ENCODE measurements at regions not wholly inside any gene's neighbourhood (a gene's known extent, or its start where the extent isn't known, plus 50 kb on each side); places are given as distances from the start of the nearest gene placed in this dataset.
"Not testable (repeated sequence)": the region's sequence is repeated elsewhere in the genome, so short reads cannot be mapped to it uniquely, and the experiment has no call there.

DNA sequence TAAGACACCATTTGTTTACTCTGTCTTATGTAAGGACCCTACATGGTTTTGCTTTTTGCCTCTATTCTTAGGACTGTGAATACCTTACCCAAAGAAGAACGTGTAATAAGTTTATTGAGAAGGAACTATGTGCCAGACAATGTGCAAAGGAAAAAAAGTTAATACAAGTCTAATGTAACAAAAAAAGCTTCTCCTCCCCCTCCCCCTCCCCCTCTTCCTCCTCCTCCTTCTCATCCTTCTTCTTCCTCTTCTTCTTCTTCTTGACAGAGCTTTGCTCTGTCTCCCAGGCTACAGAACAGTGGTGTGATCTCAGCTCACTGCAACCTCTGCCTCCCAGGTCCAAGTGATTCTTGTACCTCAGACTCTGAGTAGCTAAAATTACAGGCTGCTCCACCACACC is 50.9 kb upstream of the MITF start:
- TF ChIP-seq POLR2A (IDR thresholded peaks at IDR 0.05): no peak
- no peak for TF ChIP-seq CTCF (IDR thresholded peaks at IDR 0.05)
- Histone ChIP-seq H3K27ac (no peak overlapping the region), H3K36me3 (ENCODE audit: low read depth, missing control alignments) (no peaks in the 10 kb centered on the region), H3K27me3 (no peaks in the 10 kb centered on the region), H3K9me3 (no peaks in the 10 kb centered on the region), H3K4me3 (no peak overlapping the region), H3K4me1 (peaks cover 4% of the 10 kb centered on the region)
- intact Hi-C loops (cut with DNase I; ENCODE audit: low total_unique reads): no loop called here
- no peak for DNase-seq
- whole genome bisulfite sequencing, 2 donors: 79 to 82% methylated on average over 1 of the region's 1 CpG

GRCh38 chr3:69687641-69688040 is 51.6 kb upstream of the MITF start:
- intact Hi-C loops (cut with DNase I; ENCODE audit: low total_unique reads): no loop called here
- Histone ChIP-seq H3K36me3 (ENCODE audit: low read depth, missing control alignments) (no peaks in the 10 kb centered on the region), H3K4me3 (no peak overlapping the region), H3K9me3 (no peaks in the 10 kb centered on the region), H3K4me1 (peaks cover 4% of the 10 kb centered on the region), H3K27me3 (no peaks in the 10 kb centered on the region), H3K27ac (no peak overlapping the region)
- DNase-seq: no peak
- no peak for TF ChIP-seq POLR2A (IDR thresholded peaks at IDR 0.05)
- no peak for TF ChIP-seq CTCF (IDR thresholded peaks at IDR 0.05)
- WGBS, 2 donors: 76 to 85% methylated on average over 5 of the region's 5 CpGs

GRCh38 chr3:69686056-69686455 is 53.2 kb upstream of the MITF start:
- WGBS, 2 donors: 94% methylated on average over 3 of the region's 3 CpGs
- Histone ChIP-seq H3K36me3 (ENCODE audit: low read depth, missing control alignments) (no peaks in the 10 kb centered on the region), H3K4me3 (no peak overlapping the region), H3K27ac (no peak overlapping the region), H3K27me3 (no peaks in the 10 kb centered on the region), H3K9me3 (no peaks in the 10 kb centered on the region), H3K4me1 (peaks cover 4% of the 10 kb centered on the region)
- DNase-seq: no peak
- no peak for TF ChIP-seq CTCF (IDR thresholded peaks at IDR 0.05)
- no peak for TF ChIP-seq POLR2A (IDR thresholded peaks at IDR 0.05)
- intact Hi-C loops (cut with DNase I; ENCODE audit: low total_unique reads): no loop called here

DNA sequence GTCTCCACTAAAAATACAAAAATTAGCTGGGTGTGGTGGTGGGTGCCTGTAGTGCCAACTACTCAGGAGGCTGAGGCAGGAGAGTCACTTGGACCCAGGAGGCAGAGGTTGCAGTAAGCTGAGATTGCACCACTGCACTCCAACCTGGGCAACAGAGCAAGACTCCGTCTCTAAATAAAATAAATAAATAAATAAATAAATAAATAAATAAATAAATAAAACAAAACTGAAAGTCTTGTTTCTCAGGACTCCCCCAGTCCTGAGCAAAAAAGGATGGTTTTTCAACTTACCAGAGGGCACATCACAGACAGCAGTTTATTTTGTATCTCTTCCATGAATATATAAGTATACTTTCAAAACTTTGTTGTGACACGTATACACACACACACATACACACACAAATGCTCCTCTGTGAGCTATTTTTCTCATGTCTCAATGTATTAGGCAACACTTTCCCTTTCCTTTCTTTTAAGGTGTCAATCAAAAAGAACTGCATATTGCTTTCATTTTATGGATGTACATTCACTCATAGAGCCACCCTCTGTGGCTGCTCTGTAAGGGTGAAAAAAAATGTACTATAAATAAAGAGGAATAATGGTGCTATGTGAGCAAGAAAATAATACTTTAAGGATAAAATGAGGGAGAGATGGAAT is 54.8 kb upstream of the MITF start:
- WGBS, 2 donors: 91 to 96% methylated on average over 2 of the region's 2 CpGs
- H3K27ac ChIP-seq: no peak overlapping the region

DNA sequence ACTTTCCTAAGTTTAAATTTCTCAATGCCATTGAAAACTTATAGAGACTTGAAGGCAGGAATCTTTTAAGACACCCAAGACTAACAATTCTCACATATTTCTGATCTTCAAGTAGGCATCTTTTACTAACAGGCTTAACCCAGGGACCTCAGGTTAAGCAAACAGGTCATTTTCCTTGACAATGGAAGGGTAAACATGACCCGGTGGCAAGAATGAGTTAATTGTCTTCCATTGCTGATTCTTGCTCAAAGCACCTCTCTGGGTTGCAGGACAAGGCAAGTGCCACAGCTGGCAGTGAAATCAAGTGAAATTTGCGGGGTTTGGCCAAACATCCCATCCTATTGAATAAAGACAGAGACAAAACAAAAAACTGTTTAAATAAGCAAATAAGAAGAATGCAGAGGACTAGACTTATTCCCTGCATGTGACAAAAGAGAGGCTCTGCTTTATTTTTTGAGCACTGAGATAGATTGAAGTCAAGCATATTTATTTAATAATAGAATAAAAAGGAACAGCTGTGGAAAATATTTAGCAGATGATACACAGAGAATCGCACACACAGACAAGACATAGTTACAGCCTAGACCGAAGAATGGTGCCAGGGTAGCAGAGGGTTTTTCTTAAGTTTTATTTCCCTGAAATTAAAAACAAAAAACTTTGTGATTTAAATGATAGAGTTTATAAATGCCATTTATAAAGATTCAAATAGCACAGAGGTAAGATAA is 56.0 kb upstream of the MITF start:
- H3K4me3 ChIP-seq: no peak overlapping the region
- no peaks in the 10 kb centered on the region for H3K27me3 ChIP-seq
- H3K4me1 ChIP-seq: peaks cover 4% of the 10 kb centered on the region
- H3K9me3 ChIP-seq: no peaks in the 10 kb centered on the region
- H3K36me3 ChIP-seq (ENCODE audit: low read depth, missing control alignments): no peaks in the 10 kb centered on the region
- 62 to 66% methylated on average over 4 of the region's 4 CpGs for WGBS, 2 donors
- no peak overlapping the region for H3K27ac ChIP-seq
- DNase-seq: no peak
- no peak for TF ChIP-seq POLR2A (IDR thresholded peaks at IDR 0.05)
- TF ChIP-seq CTCF (IDR thresholded peaks at IDR 0.05): no peak
- intact Hi-C loops (cut with DNase I; ENCODE audit: low total_unique reads): no loop called here

More for the DNA sequence above, 54.8 kb upstream of the MITF start:
- intact Hi-C loops (cut with DNase I; ENCODE audit: low total_unique reads): no loop called here
- H3K4me1 ChIP-seq: peaks cover 4% of the 10 kb centered on the region
- H3K9me3 ChIP-seq: no peaks in the 10 kb centered on the region
- H3K36me3 ChIP-seq (ENCODE audit: low read depth, missing control alignments): no peaks in the 10 kb centered on the region
- no peaks in the 10 kb centered on the region for H3K27me3 ChIP-seq
- TF ChIP-seq POLR2A (IDR thresholded peaks at IDR 0.05): no peak
- no peak for DNase-seq
- no peak overlapping the region for H3K4me3 ChIP-seq

GRCh38 chr3:69677456-69677855 is 61.8 kb upstream of the MITF start:
- H3K27me3 ChIP-seq; H3K4me1 ChIP-seq; H3K36me3 ChIP-seq (ENCODE audit: low read depth, missing control alignments); DNase-seq; H3K27ac ChIP-seq; H3K9me3 ChIP-seq: not testable (repeated sequence)
- H3K4me3 ChIP-seq: peak overlapping the region in 1 of 2 donors; percentile 36
- WGBS, 2 donors: 94% methylated on average over 20 of the region's 30 CpGs; no CpG with 5 or more reads in 1 of the 2 donors
- intact Hi-C loops (cut with DNase I; ENCODE audit: low total_unique reads): loop anchor here (10.0 kb wide), 1 partner anchor 513 kb away; no protein-coding TSS in a partner anchor

Measured in testis (tissue), 2 donors.